NB4 (cell line): ENCODE measurements at regions not wholly inside any gene's neighbourhood (a gene's known extent, or its start where the extent isn't known, plus 50 kb on each side); places are given as distances from the start of the nearest gene placed in this dataset.

Experiments
- DNase-seq: peaks from one replicate; pipeline ENCODE4 v3.0.0; 2010; ENCODE audit warnings: low read depth
- H3K4me3 ChIP-seq: one replicate; pipeline ENCODE4 v1.5.1; 2011; ENCODE audit warnings: mild to moderate bottlenecking, low read depth, low read length, moderate library complexity
- MYC ChIP-seq: IDR thresholded peaks from 2 replicates; pipeline ENCODE4 v1.6.1; 2011; ENCODE audit warnings: low read depth, low read length
- POLR2A ChIP-seq: IDR thresholded peaks from 2 replicates; pipeline ENCODE4 v1.6.1; 2011; ENCODE audit warnings: mild to moderate bottlenecking; ENCODE audit not compliant: insufficient read length; ENCODE audit errors: extremely low read depth
- TF ChIP-seq, protein P1 (sequence below): IDR thresholded peaks from one replicate; pipeline ENCODE4 v1.5.1; 2012; ENCODE audit warnings: low read depth, low read length
- TF ChIP-seq, protein P2 (sequence below): IDR thresholded peaks from 2 replicates; pipeline ENCODE4 v1.6.1; 2011; ENCODE audit warnings: low read depth, low read length

DNA sequence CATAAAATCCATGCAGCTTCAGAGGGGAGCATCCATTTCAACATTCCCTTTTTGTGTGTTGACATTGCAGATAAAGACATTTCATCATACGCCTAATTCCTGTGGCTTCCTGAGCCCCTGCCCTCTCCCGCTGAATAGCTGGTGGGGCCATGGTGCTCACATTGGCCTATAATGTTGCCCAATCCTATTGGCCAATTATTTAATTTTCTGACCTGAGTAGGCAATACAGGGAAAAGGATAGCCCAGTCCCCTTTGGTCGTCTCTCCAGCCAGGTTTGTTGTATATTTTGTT is 163.8 kb upstream of the MYCN start:
- peak; percentile 39 for DNase-seq
- no peak overlapping the region for H3K4me3 ChIP-seq
- no peak for TF ChIP-seq MYC
- TF ChIP-seq POLR2A: no peak
- TF ChIP-seq, protein P1, sequence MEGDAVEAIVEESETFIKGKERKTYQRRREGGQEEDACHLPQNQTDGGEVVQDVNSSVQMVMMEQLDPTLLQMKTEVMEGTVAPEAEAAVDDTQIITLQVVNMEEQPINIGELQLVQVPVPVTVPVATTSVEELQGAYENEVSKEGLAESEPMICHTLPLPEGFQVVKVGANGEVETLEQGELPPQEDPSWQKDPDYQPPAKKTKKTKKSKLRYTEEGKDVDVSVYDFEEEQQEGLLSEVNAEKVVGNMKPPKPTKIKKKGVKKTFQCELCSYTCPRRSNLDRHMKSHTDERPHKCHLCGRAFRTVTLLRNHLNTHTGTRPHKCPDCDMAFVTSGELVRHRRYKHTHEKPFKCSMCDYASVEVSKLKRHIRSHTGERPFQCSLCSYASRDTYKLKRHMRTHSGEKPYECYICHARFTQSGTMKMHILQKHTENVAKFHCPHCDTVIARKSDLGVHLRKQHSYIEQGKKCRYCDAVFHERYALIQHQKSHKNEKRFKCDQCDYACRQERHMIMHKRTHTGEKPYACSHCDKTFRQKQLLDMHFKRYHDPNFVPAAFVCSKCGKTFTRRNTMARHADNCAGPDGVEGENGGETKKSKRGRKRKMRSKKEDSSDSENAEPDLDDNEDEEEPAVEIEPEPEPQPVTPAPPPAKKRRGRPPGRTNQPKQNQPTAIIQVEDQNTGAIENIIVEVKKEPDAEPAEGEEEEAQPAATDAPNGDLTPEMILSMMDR: no peak
- TF ChIP-seq, protein P2, sequence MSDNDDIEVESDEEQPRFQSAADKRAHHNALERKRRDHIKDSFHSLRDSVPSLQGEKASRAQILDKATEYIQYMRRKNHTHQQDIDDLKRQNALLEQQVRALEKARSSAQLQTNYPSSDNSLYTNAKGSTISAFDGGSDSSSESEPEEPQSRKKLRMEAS: no peak

DNA sequence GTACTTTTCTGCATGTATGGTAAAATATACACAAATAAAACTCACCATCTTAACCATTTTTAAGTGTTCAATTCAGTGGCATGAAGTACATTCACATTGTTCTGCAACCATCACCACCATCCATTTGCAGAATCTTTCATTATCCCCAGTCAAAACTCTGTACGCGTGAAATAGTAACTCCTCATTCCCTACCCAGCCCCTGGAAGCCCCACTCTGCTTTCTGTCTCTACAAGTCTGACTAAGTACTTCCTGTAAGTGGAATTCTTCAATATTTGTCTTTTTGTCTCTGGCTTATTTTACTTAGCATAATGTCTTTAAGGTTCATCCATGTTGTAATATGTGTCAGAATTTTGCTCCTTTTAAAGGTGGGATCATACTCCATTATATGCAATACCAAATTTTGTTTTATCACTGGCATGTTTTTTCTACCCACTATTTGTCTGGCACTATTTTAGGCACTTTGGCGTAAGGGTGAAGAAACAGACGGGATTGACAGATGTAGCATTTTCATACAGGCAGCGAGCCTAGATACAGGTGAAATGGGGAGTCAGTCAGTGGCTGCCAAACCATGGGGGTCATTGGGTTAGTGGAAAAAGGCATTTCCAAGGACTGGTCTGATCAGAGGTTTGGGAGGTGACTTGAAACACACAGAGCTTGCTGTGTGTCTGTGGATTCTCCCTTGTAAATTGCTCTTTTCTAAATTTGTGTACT is 163.2 kb upstream of the MYCN start:
- H3K4me3 ChIP-seq: no peak overlapping the region
- TF ChIP-seq, protein P2: no peak
- no peak for TF ChIP-seq POLR2A
- TF ChIP-seq, protein P1: no peak
- no peak for TF ChIP-seq MYC
- DNase-seq: no peak

DNA sequence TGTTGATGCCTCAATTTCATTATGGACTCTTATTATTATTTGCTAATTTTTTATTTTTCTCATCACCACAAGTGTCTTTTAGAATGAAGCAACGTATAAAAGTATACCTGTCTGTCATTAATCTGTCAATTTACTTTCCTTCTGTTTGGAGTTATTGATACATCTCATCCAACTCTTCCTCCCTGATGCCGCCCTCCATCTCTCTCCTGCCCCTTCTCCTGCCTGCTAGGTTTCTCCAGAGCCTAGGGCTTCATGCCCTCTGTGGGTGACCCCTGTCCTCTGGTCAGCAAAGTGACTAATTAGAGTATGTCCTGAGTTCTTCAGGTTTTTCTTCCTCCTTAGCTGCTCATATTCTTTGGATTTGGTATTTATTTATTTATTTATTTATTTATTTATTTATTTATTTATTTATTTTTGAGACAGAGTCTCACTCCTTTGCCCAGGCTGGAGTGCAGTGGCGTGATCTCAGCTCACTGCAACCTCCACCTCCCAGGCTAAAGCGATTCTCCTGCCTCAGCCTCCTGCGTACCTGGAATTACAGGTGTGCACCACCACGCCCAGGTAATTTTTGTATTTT is 162.5 kb upstream of the MYCN start:
- DNase-seq: no peak
- TF ChIP-seq POLR2A: no peak
- TF ChIP-seq, protein P2: no peak
- TF ChIP-seq, protein P1: no peak
- TF ChIP-seq MYC: no peak
- H3K4me3 ChIP-seq: no peak overlapping the region

DNA sequence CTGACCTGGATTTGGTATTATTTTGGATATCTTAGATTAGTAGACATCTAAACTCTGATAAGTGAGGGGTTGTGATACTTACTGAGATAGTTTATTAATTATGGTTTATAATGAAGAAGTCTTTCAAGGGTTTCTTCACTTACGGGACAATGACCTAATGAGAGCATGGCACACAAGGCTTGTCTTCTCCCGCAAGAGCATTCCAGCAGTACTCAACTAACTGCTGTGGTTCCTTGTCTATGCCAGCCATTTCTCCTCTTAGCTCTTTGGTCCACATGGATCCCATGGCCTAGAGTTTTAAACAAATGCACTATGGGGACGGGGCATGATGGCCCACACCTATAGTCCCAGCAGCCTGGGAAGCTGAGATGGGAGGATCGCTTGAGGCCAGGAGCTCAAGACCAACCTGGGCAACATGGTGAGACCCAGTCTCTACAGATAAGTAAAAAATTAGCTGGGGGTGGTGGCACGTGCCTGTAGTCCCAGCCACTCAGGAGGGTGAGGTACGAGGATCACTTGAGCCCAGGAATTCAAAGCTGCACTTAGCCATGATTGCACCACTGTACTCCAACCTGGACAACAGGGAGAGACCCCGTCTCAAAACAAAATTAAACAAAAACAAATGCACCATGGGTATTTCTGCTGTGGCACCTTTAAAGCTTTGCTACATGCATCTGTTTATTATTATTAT is 161.7 kb upstream of the MYCN start:
- no peak overlapping the region for H3K4me3 ChIP-seq
- no peak for DNase-seq
- TF ChIP-seq, protein P1: no peak
- TF ChIP-seq POLR2A (no peak), MYC (no peak)
- TF ChIP-seq, protein P2: no peak

DNA sequence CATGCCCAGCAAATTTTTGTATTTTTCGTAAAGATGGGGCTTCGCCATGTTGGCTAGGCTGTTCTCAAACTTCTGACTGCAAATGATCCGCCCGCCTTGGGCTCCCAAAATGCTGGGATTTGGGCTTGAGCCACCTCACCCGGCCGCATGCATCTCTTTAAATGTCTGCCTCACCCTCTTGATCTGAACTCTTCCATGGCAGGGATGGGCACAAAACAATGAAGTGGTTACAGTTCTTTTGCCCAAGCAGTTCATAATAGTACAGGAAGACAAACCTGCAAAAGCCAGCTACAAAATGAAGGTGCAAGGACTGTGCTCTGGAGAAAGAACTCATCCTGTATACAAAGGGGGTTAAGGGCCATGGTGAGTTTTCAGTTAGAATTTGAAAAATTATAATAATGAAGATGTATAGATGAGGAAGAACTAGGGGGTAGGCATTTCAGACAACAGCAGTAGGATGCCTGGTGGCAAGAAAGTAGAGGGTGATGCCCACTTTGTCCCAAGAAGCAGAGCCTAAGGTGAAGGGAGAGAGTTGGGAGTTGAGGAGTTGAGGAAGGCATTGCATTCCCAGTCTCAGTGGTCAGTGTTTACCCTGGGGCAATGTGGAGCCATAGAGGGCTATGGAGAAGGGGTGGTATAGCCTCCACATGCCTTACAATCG is 160.8 kb upstream of the MYCN start:
- no peak overlapping the region for H3K4me3 ChIP-seq
- TF ChIP-seq, protein P2: no peak
- TF ChIP-seq, protein P1: no peak
- no peak for TF ChIP-seq MYC
- TF ChIP-seq POLR2A: no peak
- no peak for DNase-seq
